ENCODE measurements at regions not wholly inside any gene's neighbourhood (a gene's known extent, or its start where the extent isn't known, plus 50 kb on each side); places are given as distances from the start of the nearest gene placed in this dataset.

DNA sequence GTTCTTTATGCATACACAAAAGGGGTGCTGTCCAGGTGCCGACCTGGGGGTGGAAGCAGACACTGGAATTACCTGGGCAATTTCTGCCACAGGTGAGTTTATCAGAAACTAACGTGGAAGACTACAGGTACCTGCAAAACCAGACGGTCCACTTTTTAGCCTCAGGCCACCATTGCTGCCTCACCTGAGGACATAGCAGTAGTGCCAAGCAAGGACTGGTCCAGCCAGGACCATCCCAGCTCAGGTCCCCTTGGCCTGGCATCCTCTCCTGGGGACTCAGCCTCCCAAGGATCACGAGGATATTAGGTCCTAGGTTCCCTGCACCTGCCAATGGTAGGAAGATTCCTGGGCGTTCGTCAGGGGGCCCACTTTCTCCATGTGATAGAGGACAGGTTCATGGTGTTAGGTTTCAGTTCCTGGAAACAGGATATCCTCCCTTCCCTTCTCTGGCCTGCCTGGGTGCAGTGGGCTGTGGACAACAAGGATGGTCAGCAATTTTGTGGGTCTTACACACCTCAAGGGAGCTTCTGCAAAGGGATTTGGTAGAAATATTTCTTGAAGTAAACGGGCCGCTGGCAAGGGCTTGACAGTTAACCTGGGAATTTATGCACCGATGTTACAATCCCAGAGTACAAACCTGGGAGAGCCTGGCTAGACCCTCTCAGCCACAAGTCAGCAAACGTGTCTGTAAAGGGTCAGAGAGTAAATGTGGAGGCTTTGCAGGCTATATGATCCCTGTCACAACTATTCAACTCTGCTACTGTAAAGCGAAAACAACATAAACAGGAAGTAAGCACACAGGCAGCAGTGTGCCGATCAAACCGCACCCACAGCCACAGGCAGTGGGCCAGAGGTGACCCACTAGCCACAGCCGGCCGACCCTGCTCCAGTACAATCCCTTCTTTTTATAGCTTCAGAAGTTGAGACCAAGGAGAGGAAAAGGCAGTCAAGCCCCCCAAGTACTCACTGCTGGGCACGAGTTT is 71.4 kb upstream of the RAB4A start:
- H3K4me1 ChIP-seq, result no peaks in the 10 kb centered on the region
- 47 to 56% (median 47%) methylated on average over 16 of the region's 16 CpGs for WGBS, 3 donors
- H3K36me3 ChIP-seq (ENCODE audit: insufficient read depth in 1 of 2, low read depth in 1 of 2), result no peaks in the 10 kb centered on the region
- no peak for ATAC-seq
- DNase-seq, result no peak
- intact Hi-C loops (cut with DNase I), result no loop called here
- H3K27me3 ChIP-seq (ENCODE audit: insufficient read depth in 3 of 3, low read length in 2 of 3), result no peaks in the 10 kb centered on the region
- H3K27ac ChIP-seq, result no peak overlapping the region
- TF ChIP-seq CTCF (IDR thresholded peaks at IDR 0.05), result no peak
- no peaks in the 10 kb centered on the region for H3K9me3 ChIP-seq
- H3K4me3 ChIP-seq, result peak overlapping the region; percentile 22

DNA sequence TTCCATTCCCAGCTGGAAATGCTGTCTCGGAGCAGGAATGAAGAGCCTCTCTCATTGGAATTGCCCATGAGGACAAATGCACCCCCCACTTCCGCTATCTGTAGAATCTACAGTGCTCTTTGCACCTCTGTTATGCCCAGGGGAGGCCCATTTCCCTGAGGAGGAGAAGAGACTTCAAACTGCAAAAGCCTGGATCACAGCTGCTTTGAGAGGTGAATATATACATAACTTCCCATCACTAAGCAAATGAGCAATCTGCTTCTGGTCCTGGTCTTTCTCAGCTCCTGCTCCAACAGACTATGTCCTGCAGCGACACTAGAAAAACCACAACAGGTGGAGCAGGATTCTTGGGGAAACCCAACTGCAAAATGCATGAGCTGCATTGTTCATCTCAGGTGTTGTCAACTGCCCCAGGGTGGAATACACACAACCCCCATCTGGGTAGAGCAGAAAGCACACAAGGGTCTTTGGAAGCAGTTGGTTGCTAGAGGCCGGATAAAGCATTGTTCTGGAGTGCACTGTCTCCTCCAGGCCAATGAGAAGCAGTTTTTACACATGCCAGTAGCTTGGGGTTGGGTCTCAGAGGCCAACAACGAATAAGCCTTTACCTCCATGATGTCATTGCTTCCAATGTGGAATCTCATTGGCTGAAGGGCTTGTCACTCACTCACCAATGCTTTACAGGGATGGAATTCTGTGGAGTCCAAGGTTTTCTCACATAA is 67.7 kb upstream of the RAB4A start:
- H3K36me3 ChIP-seq (ENCODE audit: insufficient read depth in 1 of 2, low read depth in 1 of 2), result no peaks in the 10 kb centered on the region
- WGBS, 3 donors, result 83 to 92% (median 84%) methylated on average over 5 of the region's 5 CpGs
- H3K27me3 ChIP-seq (ENCODE audit: insufficient read depth in 3 of 3, low read length in 2 of 3), result no peaks in the 10 kb centered on the region
- no peak overlapping the region for H3K4me3 ChIP-seq
- DNase-seq (no peak), ATAC-seq (peak in 1 of 4 donors; percentile 42)
- no peaks in the 10 kb centered on the region for H3K9me3 ChIP-seq
- intact Hi-C loops (cut with DNase I), result no loop called here
- H3K27ac ChIP-seq, result no peak overlapping the region
- H3K4me1 ChIP-seq, result peaks cover 7% of the 10 kb centered on the region
- no peak for TF ChIP-seq CTCF (IDR thresholded peaks at IDR 0.05)

- Histone ChIP-seq H3K4me1 (peaks cover 7% of the 10 kb centered on the region), H3K4me3 (no peak overlapping the region), H3K36me3 (ENCODE audit: insufficient read depth in 1 of 2, low read depth in 1 of 2) (no peaks in the 10 kb centered on the region), H3K27ac (no peak overlapping the region), H3K27me3 (ENCODE audit: insufficient read depth in 3 of 3, low read length in 2 of 3) (no peaks in the 10 kb centered on the region), H3K9me3 (no peaks in the 10 kb centered on the region)
- ATAC-seq, result no peak
- no peak for DNase-seq
- no peak for TF ChIP-seq CTCF (IDR thresholded peaks at IDR 0.05)
- 91 to 95% (median 93%) methylated on average over 11 of the region's 11 CpGs for WGBS, 3 donors
- intact Hi-C loops (cut with DNase I), result no loop called here
Measured at GRCh38 chr1:229203991-229204632, 66.8 kb upstream of the RAB4A start.

GRCh38 chr1:229204921-229205777 is 65.8 kb upstream of the RAB4A start:
- Histone ChIP-seq H3K27ac (no peak overlapping the region), H3K27me3 (ENCODE audit: insufficient read depth in 3 of 3, low read length in 2 of 3) (no peaks in the 10 kb centered on the region), H3K4me3 (no peak overlapping the region), H3K9me3 (no peaks in the 10 kb centered on the region), H3K36me3 (ENCODE audit: insufficient read depth in 1 of 2, low read depth in 1 of 2) (no peaks in the 10 kb centered on the region), H3K4me1 (peaks cover 7% of the 10 kb centered on the region)
- no peak for TF ChIP-seq CTCF (IDR thresholded peaks at IDR 0.05)
- ATAC-seq, result peak; percentile 44 to 71 (median 62)
- intact Hi-C loops (cut with DNase I), result no loop called here
- 47 to 53% (median 51%) methylated on average over 17 of the region's 17 CpGs for WGBS, 3 donors
- no peak for DNase-seq

All from psoas muscle (tissue), 7 donors.